ENCODE measurements at regions not wholly inside any gene's neighbourhood (a gene's known extent, or its start where the extent isn't known, plus 50 kb on each side); places are given as distances from the start of the nearest gene placed in this dataset.

- TF ChIP-seq, protein P1, sequence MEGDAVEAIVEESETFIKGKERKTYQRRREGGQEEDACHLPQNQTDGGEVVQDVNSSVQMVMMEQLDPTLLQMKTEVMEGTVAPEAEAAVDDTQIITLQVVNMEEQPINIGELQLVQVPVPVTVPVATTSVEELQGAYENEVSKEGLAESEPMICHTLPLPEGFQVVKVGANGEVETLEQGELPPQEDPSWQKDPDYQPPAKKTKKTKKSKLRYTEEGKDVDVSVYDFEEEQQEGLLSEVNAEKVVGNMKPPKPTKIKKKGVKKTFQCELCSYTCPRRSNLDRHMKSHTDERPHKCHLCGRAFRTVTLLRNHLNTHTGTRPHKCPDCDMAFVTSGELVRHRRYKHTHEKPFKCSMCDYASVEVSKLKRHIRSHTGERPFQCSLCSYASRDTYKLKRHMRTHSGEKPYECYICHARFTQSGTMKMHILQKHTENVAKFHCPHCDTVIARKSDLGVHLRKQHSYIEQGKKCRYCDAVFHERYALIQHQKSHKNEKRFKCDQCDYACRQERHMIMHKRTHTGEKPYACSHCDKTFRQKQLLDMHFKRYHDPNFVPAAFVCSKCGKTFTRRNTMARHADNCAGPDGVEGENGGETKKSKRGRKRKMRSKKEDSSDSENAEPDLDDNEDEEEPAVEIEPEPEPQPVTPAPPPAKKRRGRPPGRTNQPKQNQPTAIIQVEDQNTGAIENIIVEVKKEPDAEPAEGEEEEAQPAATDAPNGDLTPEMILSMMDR (IDR thresholded peaks at IDR 0.05; ENCODE audit: borderline replicate concordance, extremely low read depth, low read length, poor library complexity, severe bottlenecking) = no peak
- no peak for TF ChIP-seq EZH2 (IDR thresholded peaks at IDR 0.05; ENCODE audit: borderline replicate concordance, low read depth, low read length, severe bottlenecking)
These were observed 697.4 kb upstream of the NXPH2 start for GRCh38 chr2:139477618-139478017.

Measured in DND-41 (cell line).